ENCODE measurements at regions not wholly inside any gene's neighbourhood (a gene's known extent, or its start where the extent isn't known, plus 50 kb on each side); places are given as distances from the start of the nearest gene placed in this dataset.

- CTCF ChIA-PET = no interaction called here
- POLR2A ChIA-PET (ENCODE audit: unreplicated experiment) = no interaction called here
- Histone ChIP-seq H4K20me1 (ENCODE audit: insufficient read depth) (no peaks in the 10 kb centered on the region), H3K9me2 (ENCODE audit: insufficient read depth) (no peaks in the 10 kb centered on the region), H3K27ac (no peak overlapping the region), H2AFZ (no peak overlapping the region), H3K4me1 (replicated peaks; ENCODE audit: insufficient read depth) (no peaks in the 10 kb centered on the region), H3K4me3 (no peak overlapping the region), H3K9me3 (ENCODE audit: insufficient read depth, low read depth) (no peaks in the 10 kb centered on the region), H3F3A (ENCODE audit: insufficient read depth, low read depth) (no peaks in the 10 kb centered on the region), H3K36me3 (ENCODE audit: low read depth) (no peaks in the 10 kb centered on the region), H3K79me2 (ENCODE audit: low read depth) (no peaks in the 10 kb centered on the region), H3K27me3 (ENCODE audit: insufficient read depth, low read depth) (no peaks in the 10 kb centered on the region), H3K4me2 (no peak overlapping the region)
- no peak for DNase-seq
- no TSS peak for BruUV-seq (replicated peaks)
- intact Hi-C loops (cut with micrococcal nuclease; ENCODE audit: unreplicated experiment) = no loop called here
- no peak for TF ChIP-seq CTCF (conservative IDR thresholded peaks at IDR 0.05)
- TF ChIP-seq EZH2 (IDR thresholded peaks at IDR 0.05; ENCODE audit: low read depth) = no peak
Observed at GRCh38 chr4:18566970-18567799, 545.6 kb upstream of the LCORL start.

GRCh38 chr4:18559492-18559891 is 537.9 kb upstream of the LCORL start:
- CTCF ChIA-PET = no interaction called here
- no TSS peak for BruUV-seq (replicated peaks)

GRCh38 chr4:18556402-18556801 is 534.8 kb upstream of the LCORL start:
- H4K20me1 ChIP-seq (ENCODE audit: insufficient read depth) = no peaks in the 10 kb centered on the region
- H3K79me2 ChIP-seq (ENCODE audit: low read depth) = no peaks in the 10 kb centered on the region
- intact Hi-C loops (cut with micrococcal nuclease; ENCODE audit: unreplicated experiment) = no loop called here
- TF ChIP-seq EZH2 (IDR thresholded peaks at IDR 0.05; ENCODE audit: low read depth) (no peak), CTCF (conservative IDR thresholded peaks at IDR 0.05) (no peak)
- no peak overlapping the region for H3K27ac ChIP-seq
- no peak overlapping the region for H2AFZ ChIP-seq
- DNase-seq = no peak
- no peaks in the 10 kb centered on the region for H3F3A ChIP-seq (ENCODE audit: insufficient read depth, low read depth)
- ChIA-PET POLR2A (ENCODE audit: unreplicated experiment) (no interaction called here), CTCF (no interaction called here)
- no peaks in the 10 kb centered on the region for H3K9me3 ChIP-seq (ENCODE audit: insufficient read depth, low read depth)
- no peaks in the 10 kb centered on the region for H3K36me3 ChIP-seq (ENCODE audit: low read depth)
- H3K9me2 ChIP-seq (ENCODE audit: insufficient read depth) = no peaks in the 10 kb centered on the region
- H3K4me1 ChIP-seq (replicated peaks; ENCODE audit: insufficient read depth) = no peaks in the 10 kb centered on the region
- no peak overlapping the region for H3K4me2 ChIP-seq
- no TSS peak for BruUV-seq (replicated peaks)
- no peak overlapping the region for H3K4me3 ChIP-seq
- no peaks in the 10 kb centered on the region for H3K27me3 ChIP-seq (ENCODE audit: insufficient read depth, low read depth)

More at GRCh38 chr4:18559492-18559891, 537.9 kb upstream of the LCORL start:
- Histone ChIP-seq H3K4me1 (replicated peaks; ENCODE audit: insufficient read depth) (no peaks in the 10 kb centered on the region), H4K20me1 (ENCODE audit: insufficient read depth) (no peaks in the 10 kb centered on the region), H3K4me3 (no peak overlapping the region), H3K9me3 (ENCODE audit: insufficient read depth, low read depth) (no peaks in the 10 kb centered on the region), H3K9me2 (ENCODE audit: insufficient read depth) (no peaks in the 10 kb centered on the region), H3K27me3 (ENCODE audit: insufficient read depth, low read depth) (no peaks in the 10 kb centered on the region), H2AFZ (no peak overlapping the region), H3F3A (ENCODE audit: insufficient read depth, low read depth) (no peaks in the 10 kb centered on the region), H3K4me2 (no peak overlapping the region), H3K27ac (no peak overlapping the region), H3K79me2 (ENCODE audit: low read depth) (no peaks in the 10 kb centered on the region), H3K36me3 (ENCODE audit: low read depth) (no peaks in the 10 kb centered on the region)
- POLR2A ChIA-PET (ENCODE audit: unreplicated experiment) = no interaction called here
- intact Hi-C loops (cut with micrococcal nuclease; ENCODE audit: unreplicated experiment) = no loop called here
- DNase-seq = no peak
- TF ChIP-seq EZH2 (IDR thresholded peaks at IDR 0.05; ENCODE audit: low read depth) = no peak
- no peak for TF ChIP-seq CTCF (conservative IDR thresholded peaks at IDR 0.05)

Measured in PC-9 (cell line).